ENCODE measurements at regions not wholly inside any gene's neighbourhood (a gene's known extent, or its start where the extent isn't known, plus 50 kb on each side); places are given as distances from the start of the nearest gene placed in this dataset.
A peak's percentile ranks its signal among the peaks of the same experiment; 100 is the strongest.

DNA sequence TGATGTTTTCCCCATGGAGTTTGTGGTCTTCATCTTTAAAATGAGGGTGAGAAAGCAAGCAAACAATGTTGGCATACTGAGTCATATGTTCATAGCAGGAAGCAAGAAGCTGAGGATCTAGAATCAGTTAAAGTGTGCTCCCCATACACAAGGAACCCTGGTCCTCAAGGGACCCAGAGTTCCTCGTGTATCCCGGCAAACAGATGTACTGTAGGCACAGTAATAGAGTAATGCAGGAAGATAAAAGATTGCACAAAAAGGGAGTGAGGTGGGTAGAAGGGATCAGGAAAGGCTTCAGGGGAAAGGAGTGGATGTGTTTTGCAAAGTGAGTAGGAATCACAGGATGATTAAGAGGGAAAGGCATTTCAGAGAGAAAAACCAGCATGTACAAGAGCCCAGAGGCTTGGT, 412.3 kb upstream of the CDH11 start:
- Histone ChIP-seq H3K36me3 (no peaks in the 10 kb centered on the region), H3K27me3 (no peaks in the 10 kb centered on the region), H3K4me3 (no peak overlapping the region), H3K4me1 (no peaks in the 10 kb centered on the region), H3K27ac (no peak overlapping the region), H3K9me3 (no peaks in the 10 kb centered on the region)
- intact Hi-C loops (cut with DNase I; ENCODE audit: low total_unique reads) = no loop called here
- no peak for DNase-seq (ENCODE audit: low spot score in 2 of 2)
- TF ChIP-seq POLR2A (IDR thresholded peaks at IDR 0.05) (no peak), POLR2AphosphoS5 (IDR thresholded peaks at IDR 0.05) (no peak)
- TF ChIP-seq, protein P1, sequence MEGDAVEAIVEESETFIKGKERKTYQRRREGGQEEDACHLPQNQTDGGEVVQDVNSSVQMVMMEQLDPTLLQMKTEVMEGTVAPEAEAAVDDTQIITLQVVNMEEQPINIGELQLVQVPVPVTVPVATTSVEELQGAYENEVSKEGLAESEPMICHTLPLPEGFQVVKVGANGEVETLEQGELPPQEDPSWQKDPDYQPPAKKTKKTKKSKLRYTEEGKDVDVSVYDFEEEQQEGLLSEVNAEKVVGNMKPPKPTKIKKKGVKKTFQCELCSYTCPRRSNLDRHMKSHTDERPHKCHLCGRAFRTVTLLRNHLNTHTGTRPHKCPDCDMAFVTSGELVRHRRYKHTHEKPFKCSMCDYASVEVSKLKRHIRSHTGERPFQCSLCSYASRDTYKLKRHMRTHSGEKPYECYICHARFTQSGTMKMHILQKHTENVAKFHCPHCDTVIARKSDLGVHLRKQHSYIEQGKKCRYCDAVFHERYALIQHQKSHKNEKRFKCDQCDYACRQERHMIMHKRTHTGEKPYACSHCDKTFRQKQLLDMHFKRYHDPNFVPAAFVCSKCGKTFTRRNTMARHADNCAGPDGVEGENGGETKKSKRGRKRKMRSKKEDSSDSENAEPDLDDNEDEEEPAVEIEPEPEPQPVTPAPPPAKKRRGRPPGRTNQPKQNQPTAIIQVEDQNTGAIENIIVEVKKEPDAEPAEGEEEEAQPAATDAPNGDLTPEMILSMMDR (IDR thresholded peaks at IDR 0.05) = no peak

DNA sequence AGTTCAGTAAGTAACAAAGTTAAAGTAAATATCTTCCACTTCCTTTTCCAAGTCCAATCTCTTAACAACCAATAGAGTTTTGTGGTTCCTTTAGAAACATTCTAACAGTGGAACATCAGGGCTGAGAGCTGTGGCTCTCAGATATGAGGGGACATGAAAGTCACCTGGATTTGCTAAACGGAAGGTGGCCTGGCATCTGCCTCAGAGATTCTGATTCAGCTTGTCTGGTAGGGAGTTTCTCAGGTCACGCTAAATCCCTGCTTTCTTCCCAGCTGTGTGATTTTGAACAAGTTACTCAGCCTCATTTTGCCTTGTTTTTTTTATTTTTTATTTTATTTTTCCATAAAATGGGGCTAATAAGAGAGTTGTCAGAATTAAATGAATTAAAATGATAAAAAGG, 411.0 kb upstream of the CDH11 start:
- no peak overlapping the region for H3K4me3 ChIP-seq
- intact Hi-C loops (cut with DNase I; ENCODE audit: low total_unique reads) = no loop called here
- no peak for DNase-seq (ENCODE audit: low spot score in 2 of 2)
- H3K4me1 ChIP-seq = no peaks in the 10 kb centered on the region
- no peak for TF ChIP-seq POLR2A (IDR thresholded peaks at IDR 0.05)
- TF ChIP-seq POLR2AphosphoS5 (IDR thresholded peaks at IDR 0.05) = no peak
- TF ChIP-seq, protein P1 (IDR thresholded peaks at IDR 0.05) = no peak
- H3K9me3 ChIP-seq = peaks cover 0 to under 1% of the 10 kb centered on the region in 2 donors
- H3K27ac ChIP-seq = no peak overlapping the region
- no peaks in the 10 kb centered on the region for H3K27me3 ChIP-seq
- H3K36me3 ChIP-seq = no peaks in the 10 kb centered on the region

DNA sequence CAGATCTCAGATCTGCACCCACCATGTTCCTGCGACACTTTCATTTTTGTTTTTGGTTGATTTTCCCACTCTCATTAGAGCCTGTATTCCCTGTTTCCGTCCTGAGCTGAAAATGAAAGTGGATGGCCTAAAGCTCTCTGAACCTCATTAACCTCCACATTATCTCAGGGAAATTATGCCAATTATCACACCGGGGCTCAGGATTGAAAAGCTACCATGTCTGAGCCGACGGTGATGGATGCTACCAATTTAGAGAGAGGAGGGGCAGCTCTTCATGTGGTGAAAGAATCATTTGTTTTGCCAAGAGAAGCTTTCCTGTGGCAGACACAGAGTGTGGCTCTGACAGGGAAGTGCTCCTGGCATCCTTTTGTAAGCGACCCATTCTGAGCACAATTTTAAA, 410.4 kb upstream of the CDH11 start:
- H3K9me3 ChIP-seq = peaks cover 0 to 4% of the 10 kb centered on the region in 2 donors
- peak overlapping the region in 2 of 3 donors; percentile 25 to 63 for H3K4me3 ChIP-seq
- intact Hi-C loops (cut with DNase I; ENCODE audit: low total_unique reads) = no loop called here
- TF ChIP-seq POLR2AphosphoS5 (IDR thresholded peaks at IDR 0.05) = no peak
- TF ChIP-seq, protein P1 (IDR thresholded peaks at IDR 0.05) = no peak
- TF ChIP-seq POLR2A (IDR thresholded peaks at IDR 0.05) = no peak
- H3K36me3 ChIP-seq = no peaks in the 10 kb centered on the region
- no peak for DNase-seq (ENCODE audit: low spot score in 2 of 2)
- H3K27ac ChIP-seq = peak overlapping the region; percentile 15 to 61
- H3K4me1 ChIP-seq = no peaks in the 10 kb centered on the region
- H3K27me3 ChIP-seq = no peaks in the 10 kb centered on the region

DNA sequence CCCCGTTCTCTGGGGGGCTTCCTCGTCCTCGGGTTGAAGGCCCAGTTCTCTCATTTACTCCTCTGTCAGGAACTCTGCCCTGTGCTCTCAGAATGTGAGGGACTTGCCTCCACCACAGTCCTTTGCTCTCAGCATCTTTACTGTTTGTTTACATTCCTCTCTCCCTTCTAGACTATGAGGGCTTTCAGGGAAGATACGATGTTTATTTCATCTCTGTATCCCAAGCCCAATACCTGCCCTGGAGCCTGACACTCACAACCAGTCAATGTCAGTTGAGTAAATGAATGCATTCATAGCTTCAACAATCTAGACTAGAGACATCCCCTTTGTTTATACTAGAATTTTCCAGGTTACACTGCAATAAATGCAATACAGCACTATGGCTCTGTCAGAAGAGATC, 409.6 kb upstream of the CDH11 start:
- Histone ChIP-seq H3K9me3 (peaks cover 0 to 4% of the 10 kb centered on the region in 2 donors), H3K36me3 (no peaks in the 10 kb centered on the region), H3K4me1 (no peaks in the 10 kb centered on the region), H3K4me3 (no peak overlapping the region), H3K27ac (no peak overlapping the region), H3K27me3 (no peaks in the 10 kb centered on the region)
- no peak for TF ChIP-seq POLR2AphosphoS5 (IDR thresholded peaks at IDR 0.05)
- TF ChIP-seq POLR2A (IDR thresholded peaks at IDR 0.05) = no peak
- TF ChIP-seq, protein P1 (IDR thresholded peaks at IDR 0.05) = no peak
- no peak for DNase-seq (ENCODE audit: low spot score in 2 of 2)
- intact Hi-C loops (cut with DNase I; ENCODE audit: low total_unique reads) = no loop called here

DNA sequence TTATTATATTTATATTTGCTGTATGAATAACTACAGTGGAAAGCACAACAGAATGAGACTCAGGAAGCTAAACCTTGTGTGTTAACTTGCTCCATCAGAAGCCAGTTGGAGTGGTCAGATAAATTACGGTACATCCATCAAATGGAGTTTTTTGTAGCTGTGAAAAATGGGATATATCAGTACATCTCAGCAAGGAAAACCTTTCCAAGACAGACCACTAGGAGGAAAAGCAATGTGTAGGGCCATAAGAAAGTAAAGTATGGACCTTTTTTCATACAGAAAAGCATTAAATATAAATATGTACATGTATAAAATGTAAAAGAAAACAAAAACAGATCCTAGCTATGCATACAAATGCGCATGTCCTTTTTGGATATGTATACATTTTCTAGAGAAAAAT, 403.8 kb upstream of the CDH11 start:
- DNase-seq (ENCODE audit: low spot score in 2 of 2) = no peak
- Histone ChIP-seq H3K36me3 (no peaks in the 10 kb centered on the region), H3K4me1 (no peaks in the 10 kb centered on the region), H3K27ac (no peak overlapping the region), H3K4me3 (no peak overlapping the region), H3K27me3 (no peaks in the 10 kb centered on the region), H3K9me3 (peaks cover 0 to 4% of the 10 kb centered on the region in 2 donors)
- TF ChIP-seq POLR2A (IDR thresholded peaks at IDR 0.05) = no peak
- no peak for TF ChIP-seq POLR2AphosphoS5 (IDR thresholded peaks at IDR 0.05)
- TF ChIP-seq, protein P1 (IDR thresholded peaks at IDR 0.05) = no peak
- intact Hi-C loops (cut with DNase I; ENCODE audit: low total_unique reads) = no loop called here

All from breast epithelium (tissue), 4 donors.